Stimulated activated CD4-positive, alpha-beta T cell treated with anti-CD3 and anti-CD28 coated beads, Interleukin-1b, Interleukin-23, amount 100 ng/mL, for 48 hours (primary cell): ENCODE measurements at regions not wholly inside any gene's neighbourhood (a gene's known extent, or its start where the extent isn't known, plus 50 kb on each side); places are given as distances from the start of the nearest gene placed in this dataset.
A peak's percentile ranks its signal among the peaks of the same experiment; 100 is the strongest.
"Not testable (repeated sequence)": the region's sequence is repeated elsewhere in the genome, so short reads cannot be mapped to it uniquely, and the experiment has no call there.

ENCODE experiments used
- DNase-seq: peaks from one replicate; pipeline ENCODE4 v3.0.0-alpha.2; 2020

DNA sequence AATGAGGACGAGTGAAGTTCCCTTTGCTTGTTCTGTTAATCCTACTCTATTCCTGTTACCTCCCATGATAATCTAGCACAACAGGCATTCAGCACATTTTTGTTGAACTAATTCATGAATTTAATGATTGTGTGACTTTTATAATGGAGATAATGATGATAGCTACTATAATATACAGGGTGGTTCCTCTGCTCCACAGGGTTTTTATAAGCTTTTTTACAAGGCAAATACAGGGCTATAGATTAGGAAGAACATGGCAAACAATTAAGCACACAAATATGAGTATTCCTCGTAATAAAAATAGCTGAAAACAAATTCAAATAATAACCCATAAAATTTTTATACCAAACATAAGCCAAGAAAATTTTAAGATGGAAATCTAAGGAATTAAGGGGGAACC is 145.6 kb upstream of the TMTC1 start:
- DNase-seq: no peak

DNA sequence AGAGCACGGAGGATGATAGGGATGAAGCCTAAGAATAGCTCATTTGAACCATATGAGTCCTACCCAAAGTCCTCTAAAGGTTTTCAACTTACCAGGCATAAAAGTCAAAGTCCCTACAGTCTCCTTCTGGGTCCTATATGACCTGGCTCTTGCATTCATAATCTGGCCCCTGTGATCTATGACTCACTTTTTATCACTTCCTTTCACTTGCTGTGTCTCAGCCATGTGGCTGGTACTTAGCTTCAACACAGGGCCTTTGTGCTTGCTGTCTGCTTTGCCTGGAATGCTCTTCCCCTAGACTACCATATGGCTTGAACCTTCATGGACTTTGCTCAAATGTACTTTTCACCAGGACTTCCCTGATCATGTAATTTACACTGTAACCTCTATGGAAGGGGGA is 137.6 kb upstream of the TMTC1 start:
- DNase-seq: no peak

DNA sequence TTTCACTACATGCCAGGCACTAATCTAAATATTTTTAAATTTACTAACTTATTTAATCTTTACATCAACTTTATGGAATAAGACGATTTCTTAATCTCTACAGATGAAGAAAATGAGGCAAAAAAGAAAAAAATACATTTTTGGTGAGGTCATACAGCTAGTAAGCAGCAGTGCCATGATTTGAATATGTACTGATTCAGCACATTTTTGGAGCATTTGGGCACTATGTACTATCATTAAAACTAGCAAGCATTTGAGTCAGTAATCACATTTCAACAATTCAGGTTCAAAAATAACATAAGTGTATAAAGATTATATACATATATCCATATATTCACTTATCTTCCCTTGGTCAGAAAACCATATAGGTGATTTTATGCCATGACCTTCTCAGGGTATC is 124.4 kb upstream of the TMTC1 start:
- no peak for DNase-seq

DNA sequence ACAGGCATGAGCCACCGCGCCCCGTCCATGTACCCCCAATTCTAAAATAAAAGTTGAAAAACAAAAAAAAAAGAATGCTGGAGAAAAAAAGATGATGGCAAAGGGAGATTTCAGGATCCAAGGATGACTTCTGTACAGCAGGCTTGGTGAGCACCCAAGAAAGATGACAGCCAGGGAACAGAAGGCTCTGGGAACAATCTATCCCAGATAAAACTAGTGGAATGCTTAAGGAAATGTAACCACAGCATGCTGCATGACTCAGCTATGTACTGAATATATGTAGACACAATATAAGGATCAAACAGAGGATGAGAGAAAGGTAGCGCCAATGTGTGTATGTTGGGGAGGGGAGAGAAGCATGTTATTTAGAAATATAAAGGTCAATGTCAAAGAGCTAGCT is 123.7 kb upstream of the TMTC1 start:
- no peak for DNase-seq

DNA sequence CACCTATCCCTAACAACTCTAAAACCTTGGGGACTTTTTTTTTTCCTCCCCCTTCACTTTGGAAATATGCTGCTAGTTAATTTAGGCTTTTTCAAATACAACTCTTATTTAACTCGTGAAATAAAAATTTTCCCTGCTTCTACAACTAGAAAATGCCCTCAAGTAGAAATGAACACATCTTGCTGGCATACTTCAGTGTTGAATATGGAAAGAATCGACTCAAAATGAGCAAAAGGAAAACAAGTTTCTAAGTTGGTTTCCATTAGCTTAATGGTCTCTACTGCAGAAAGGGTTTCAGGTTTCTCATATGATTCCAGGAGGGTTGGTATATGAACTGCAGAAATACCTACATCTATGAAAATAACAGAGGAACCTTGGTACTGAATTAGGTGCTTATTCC is 118.3 kb upstream of the TMTC1 start:
- no peak for DNase-seq

DNA sequence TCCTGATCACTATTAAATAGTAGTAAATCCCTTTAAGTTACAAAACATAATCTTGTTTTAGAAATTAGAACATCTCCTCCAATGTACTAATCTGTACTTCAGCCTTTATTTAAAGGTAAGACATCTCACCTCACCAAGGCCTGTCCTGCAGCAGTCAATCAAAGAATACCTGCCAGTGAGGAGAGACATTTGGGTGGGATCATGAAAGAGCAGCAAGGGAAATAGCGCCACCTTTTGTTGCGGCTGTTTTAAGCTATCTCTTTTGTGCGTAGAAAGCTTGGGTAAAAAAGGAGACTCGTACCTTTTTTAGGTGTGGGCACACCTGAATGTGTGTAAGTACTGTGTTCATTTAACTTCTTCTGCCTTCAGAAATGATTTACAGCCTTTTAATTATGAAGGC is 117.8 kb upstream of the TMTC1 start:
- no peak for DNase-seq

DNA sequence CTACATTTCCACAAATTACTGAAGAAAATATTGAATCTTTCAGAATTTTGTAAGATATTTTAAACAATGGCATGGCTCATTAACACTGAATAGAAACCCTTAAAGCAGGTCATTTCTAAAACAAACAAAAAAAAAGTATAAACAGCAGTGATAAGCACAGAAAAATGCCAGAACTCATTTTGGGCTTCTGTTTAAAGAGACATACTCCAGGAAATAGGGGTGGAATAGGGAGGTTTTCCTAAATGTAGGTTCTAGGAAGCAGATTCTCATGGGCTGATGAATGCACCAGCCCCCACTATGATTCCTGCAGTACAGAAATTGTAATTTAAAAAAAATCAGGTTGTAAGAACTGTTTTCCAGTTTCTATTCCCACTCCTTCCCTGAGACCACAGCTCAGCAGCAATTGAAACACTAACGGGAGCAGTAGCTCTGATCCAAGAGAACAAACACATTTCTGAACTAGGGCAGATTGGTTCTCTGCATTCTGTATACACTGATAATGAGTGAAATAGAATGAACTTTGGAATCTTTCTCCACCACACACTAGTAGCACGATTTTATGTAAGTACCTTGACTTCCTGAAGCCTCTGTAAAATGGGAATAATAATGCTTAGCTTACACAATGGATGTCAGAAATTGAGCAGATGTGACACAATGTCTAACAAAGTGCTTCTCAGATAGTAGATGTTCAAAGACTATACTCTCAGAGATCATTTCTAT is 115.6 kb upstream of the TMTC1 start:
- no peak for DNase-seq

DNA sequence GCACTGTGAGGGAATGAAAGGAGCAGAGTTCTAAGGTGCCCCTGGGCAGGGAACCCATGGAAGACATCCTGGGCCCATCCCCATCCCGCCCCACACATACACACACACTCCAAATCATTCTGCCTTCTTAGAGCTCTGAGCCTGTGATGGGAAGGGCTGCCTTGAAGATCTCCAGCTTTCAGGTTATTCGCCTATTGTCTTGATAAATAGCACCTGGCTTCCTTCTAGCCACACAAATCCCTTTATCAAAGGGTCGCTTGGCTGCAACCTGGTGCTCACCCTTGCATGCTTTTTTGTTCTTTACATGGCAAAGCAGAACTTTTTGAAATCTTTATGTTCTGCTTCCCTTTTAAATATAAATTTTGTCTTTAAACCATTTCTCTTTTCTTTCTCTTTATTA is 112.2 kb upstream of the TMTC1 start:
- DNase-seq: no peak

DNA sequence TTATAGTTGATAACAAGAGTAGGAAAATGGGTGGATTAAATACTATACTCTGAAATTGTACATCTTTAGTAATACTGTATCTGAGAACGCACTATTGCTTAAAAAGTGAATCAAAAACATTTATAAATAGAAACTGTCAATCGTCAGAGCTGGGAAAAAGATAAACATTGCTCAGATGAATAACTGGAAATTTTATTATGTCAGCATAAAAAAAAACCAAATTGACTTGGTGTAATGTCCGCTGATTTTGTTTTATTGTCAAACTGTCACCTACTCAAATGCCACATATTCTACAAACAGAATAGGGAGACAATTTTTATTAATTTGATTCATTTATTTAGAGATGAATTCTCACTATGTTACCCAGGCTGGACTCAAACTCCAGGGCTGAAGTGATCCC is 109.3 kb upstream of the TMTC1 start:
- DNase-seq: no peak

DNA sequence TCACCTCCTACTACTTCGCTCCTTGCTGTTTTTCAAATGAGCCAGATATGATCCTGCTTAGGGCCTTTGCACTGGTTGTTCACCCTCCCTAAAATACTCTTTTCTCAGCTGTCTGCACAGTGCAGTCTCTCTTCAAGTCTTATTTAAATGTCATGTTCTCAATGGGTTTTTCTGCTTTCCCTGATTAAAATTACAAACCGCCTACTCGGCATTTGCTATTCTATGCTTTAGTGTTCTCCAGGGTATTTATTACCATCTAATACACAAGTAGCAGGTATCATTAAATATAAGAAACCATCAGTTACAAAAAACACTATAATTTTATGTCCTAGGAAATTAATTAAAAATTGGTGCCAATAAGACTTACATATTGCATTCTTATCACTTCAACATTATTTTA is 108.0 kb upstream of the TMTC1 start:
- DNase-seq: no peak

DNA sequence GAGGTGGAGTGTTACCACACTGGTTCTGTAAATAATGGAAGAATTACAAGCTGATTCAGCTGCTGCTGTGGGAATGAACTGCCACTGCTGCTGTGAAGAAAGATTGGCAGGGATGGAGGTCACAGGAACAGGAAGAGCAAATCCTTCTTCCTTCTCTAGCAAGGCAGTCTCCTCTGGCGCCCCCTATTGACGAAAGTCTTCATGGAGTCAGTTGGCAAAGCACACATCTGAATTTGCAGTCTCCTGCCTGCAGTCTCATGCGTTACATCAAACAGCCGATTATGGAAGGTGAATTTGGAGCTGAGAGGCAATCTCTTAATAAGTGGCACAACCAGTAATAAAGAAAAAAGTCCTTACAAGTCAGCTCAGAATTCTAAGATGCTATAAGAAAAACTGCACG is 106.0 kb upstream of the TMTC1 start:
- DNase-seq: peak; percentile 4

DNA sequence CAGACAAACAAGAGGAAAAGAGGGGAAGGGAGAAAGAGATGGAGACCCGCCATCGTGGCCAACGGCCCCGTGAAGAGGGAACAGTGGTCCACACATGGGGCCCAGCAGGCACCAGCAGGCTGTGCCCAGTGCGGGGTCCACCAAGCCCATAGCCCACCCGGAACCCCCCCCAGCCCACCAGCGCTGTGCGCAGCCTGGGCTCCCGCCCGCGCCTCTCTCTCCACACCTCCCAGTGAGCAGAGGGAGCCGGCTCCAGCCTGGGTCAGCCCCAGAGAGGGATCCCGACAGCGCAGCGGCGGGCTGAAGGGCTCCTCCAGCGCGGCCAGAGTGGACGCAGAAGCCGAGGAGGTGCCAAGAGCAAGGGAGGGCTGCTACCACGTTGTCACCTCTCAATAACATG is 105.0 kb upstream of the TMTC1 start:
- no peak for DNase-seq

DNA sequence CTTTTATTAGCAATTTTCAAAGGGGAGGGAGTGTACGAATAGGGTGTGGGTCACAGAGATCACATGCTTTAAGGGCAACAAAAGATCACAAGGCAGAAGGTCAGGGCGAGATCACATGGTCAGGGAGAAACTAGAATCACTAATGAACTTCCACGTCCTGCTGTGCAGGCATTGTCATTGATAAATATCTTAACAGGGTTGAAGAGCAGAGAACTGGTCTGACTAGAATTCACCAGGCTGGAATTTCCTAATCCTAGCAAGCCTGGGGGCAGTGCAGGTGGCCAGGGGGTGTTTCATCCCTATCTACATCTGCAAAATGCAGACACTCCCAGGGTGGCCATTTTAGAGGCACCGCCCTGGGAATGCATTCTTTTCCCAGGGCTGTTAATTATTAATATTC is 101.2 kb upstream of the TMTC1 start:
- DNase-seq: not testable (repeated sequence)

DNA sequence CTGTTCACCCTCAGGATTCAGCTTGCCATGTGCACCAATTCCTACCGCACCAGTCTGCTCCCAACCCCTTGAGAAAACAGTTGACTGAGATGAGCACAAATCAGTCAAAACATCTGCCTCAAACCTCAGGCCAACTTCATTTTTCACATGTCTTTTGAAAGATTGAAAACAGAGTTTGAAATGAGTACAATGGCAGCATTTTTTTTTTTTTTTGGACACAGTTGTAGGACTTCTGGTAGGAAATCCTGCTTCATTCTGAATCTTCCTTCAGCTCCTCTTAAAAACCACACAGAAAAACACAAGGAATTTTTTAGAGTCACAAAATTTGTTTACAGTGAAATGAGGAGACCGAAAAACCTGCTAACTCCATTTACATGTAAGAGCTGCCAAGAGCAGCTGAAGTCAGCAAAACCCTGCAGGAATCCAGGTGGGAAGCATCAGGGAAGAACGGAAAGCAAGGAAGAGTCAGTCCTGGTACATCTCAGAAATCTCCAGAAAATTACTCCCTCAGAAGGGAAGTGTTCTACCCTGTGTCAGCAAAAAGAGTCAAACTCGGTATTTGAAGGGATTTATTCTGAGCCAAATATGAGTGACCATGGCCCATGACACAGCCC is 100.3 kb upstream of the TMTC1 start:
- DNase-seq: no peak

DNA sequence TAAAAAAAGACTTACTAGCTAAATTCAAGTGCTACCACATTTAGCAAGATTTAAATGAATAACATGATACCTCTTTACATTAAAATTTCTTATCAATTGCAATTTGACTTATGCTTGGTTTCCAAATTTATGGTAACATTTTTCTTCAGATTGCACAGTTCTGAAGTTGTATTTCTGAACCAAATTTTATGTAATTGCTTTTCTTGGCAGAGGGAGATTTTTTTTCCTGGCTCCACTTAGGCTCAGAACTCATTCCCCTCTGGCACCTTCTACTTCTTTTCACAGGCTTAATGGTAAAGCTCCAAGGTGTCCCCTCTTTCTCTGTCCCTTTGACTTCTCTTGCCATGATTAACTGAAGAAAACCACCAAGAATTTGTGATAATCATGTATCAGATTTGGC is 99.8 kb upstream of the TMTC1 start:
- no peak for DNase-seq

DNA sequence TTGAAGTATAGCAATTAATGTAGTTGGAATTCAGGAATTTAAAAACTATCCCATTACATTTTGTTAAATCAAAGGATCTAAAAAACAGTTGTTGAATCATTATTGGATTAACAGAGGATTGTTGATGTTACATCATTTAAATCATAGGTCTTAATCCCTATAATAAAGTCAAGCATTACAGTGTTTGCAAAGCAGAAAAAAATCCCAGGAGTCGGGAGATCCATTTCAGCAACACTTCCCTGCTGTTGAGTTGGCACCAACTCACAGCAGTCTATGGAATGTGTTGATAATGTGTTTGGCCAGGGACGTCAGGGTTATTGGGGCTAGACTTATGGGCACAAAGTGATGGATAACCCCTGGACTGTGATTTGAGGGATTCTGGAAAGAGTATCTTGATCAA is 99.1 kb upstream of the TMTC1 start:
- DNase-seq: no peak

DNA sequence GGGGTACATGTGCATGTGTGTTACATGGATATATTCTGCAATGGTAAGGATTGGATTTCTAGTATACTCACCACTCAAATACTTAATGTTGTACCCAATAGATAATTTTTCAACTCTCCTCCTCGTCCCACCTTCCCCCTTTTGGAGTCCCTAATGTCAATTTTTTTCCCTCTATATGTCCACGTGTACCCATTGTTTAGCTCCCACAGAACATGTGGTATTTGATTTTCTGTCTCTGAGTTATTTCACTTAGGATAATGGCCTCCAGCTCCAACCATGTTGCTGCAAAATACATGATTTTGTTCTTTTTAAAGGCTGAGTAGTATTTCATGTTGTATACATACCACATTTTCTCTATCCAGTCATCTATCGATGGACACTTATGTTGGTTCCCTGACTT is 97.2 kb upstream of the TMTC1 start:
- no peak for DNase-seq

DNA sequence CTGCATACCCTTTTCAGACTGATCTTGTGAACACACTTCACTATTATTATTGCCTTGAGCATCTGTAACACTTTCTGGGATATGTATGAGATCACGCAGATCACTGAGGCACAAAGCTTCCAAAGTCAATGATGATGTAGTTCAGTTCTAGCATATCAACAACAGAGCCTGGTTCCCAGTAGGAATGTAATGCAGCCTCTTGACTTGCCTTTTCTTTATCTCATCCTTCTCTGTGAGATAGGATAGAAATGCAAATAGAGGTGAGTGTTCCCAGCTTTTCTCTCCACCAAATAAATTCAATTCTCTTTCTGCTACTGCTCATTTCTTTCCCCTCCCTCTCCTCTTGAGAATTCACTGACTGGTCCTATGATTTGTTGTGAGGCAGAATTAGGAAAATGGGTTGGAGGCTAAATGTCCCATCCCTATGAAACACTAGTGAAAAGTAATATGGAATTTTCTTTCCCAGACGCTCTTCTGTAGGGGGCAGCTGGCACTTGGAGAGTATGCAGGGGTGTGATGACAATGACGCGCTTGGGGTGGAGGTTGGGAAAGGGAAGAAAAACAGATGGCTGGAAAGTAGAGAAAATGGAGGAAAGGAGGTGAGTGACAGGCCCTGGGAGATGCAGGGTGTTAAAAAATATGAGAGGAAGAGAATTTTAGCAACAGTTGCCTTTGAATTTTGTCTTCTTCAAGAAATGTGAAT is 96.0 kb upstream of the TMTC1 start:
- no peak for DNase-seq

DNA sequence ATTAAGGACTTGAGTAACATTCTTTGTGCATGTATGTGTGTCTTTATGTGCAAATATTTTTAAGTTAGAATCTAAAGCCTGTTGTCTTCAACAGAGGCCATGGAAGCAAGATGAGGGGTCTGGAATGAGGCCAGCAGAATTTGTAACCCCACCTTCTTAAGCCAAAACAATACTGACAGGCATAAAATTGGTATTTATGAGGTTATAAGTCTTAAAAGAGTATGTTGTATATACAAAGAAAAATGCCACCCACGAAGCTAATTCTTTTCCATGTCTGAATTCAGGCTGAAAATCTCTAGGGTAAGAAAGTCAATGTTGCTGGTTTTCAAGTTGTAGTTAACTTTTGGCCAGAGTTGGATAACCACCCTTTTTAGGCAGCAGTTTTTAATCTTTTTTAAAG is 86.2 kb upstream of the TMTC1 start:
- DNase-seq: no peak

DNA sequence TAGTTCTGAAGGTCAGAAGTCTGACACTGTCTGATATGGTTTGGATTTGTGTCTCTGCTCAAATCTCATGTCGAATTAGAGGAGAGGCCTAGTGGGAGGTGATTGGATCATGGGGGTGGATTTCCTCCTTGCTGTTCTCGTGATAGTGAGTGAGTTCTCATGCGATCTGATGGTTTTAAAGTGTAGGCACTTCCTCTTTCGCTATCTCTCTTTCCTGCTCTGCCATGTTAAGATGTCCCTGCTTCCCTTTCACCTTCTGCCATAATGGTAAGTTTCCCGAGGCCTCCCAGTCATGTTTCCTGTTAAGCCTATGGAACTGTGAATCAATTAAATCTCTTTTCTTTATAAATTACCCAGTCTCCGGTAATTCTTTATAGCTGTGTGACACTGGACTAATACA is 84.1 kb upstream of the TMTC1 start:
- no peak for DNase-seq

DNA sequence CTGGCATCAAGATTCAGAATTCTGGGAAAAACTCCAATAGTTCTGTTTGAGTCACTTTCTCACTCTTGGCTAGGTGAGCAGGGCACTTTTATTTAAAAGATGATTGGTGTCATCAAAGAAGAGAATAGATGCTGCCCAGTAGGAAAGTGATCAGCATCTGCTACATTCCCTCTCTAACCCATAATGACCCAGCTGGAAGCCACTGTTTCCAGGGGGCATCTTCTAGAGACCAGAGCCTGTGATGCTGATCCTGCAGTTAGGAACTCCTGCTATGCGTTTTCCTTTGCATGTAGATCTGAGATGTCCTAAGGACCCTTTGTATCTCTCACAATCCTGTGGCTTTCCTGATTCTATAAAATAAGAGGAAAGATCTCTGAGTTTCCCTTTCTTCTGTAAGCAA is 79.9 kb upstream of the TMTC1 start:
- DNase-seq: no peak

DNA sequence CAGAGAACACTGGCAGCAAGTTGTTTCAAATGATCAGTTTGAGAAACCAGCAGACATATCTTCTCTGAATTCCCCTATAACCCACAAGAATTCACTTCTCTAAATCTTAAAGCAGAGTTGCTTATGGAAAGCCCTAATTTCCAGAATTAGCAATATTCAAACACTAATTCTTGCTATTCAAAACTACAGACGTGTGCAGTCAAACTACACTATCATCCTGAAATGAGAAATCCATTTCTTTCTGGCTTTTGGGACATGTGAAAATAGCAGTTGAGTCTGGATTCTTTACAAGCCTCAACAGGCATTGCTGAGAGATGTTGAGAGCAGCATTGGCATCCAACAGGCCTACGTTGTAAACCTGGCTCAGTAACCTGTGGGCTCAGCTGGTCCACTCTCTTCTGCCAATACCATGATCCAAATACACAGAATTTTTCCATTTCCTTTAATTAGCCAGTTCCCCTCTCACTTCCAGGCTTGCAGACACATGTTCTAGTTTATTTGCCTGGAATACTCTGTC is 74.6 kb upstream of the TMTC1 start:
- no peak for DNase-seq

DNA sequence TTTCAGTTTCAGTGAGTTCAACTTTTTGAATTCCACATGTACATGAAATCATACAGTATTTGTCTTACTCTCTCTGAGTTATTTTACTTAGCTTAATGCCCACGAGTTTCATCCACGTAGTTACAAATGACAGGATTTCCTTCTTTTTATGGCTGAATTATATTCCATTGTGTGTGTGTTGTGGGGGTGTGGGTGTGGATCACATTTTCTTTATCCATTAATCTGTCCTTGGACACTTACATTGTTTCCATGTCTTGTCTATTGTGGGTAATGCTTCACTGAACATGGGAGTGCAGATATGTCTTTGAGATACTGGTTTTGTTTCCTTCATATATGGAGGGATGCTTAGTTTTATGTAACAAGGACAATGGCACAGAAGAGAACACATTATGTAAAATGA is 63.5 kb upstream of the TMTC1 start:
- no peak for DNase-seq

DNA sequence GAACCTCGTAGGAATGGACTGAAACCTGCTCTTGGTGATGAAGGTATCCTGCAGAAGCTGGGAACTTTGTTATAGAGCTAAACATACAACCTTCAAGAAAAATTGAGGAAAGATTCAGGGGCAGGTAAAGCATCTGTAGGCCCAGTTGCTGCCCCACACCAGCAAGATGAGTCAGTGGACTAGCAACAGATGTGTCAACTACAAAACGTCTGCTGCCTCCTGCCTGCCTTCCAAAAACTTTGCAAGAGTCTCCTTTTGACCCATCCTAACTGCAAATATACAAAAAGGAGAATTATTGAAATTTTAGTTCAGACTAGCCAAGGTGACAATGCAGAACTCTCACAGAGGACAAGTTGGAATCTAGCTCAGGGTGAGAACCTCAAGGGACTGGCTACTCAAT is 60.9 kb upstream of the TMTC1 start:
- DNase-seq: no peak
